ENCODE measurements at regions not wholly inside any gene's neighbourhood (a gene's known extent, or its start where the extent isn't known, plus 50 kb on each side); places are given as distances from the start of the nearest gene placed in this dataset.

GRCh38 chr16:79298476-79298875 is 302.1 kb downstream of the MAF start:
- no peak for TF ChIP-seq FOXP1 (CRISPR knock-in tag; IDR thresholded peaks at IDR 0.05; ENCODE audit: borderline replicate concordance)
- TF ChIP-seq SP1 (CRISPR knock-in tag; conservative IDR thresholded peaks at IDR 0.05) = no peak
- TF ChIP-seq CTCF (IDR thresholded peaks at IDR 0.05) = no peak
- no peak for TF ChIP-seq CBFB (CRISPR knock-in tag; IDR thresholded peaks at IDR 0.05; ENCODE audit: low read depth)
- no peak for TF ChIP-seq TEAD1 (CRISPR knock-in tag; IDR thresholded peaks at IDR 0.05)
- TF ChIP-seq KAT7 (CRISPR knock-in tag; IDR thresholded peaks at IDR 0.05; ENCODE audit: borderline replicate concordance) = no peak
- TF ChIP-seq CREB1 (CRISPR knock-in tag; IDR thresholded peaks at IDR 0.05) = no peak
- TF ChIP-seq ZNF263 (CRISPR knock-in tag; IDR thresholded peaks at IDR 0.05; ENCODE audit: low read depth) = no peak
- TF ChIP-seq MAX (CRISPR knock-in tag; IDR thresholded peaks at IDR 0.05) = no peak
- no peak for TF ChIP-seq NFYB (CRISPR knock-in tag; conservative IDR thresholded peaks at IDR 0.05; ENCODE audit: low read depth)
